Cerebellar nuclear complex (tissue), 1 donor: ENCODE measurements at regions not wholly inside any gene's neighbourhood (a gene's known extent, or its start where the extent isn't known, plus 50 kb on each side); places are given as distances from the start of the nearest gene placed in this dataset.

Experiments used
- DNase-seq, 2 experiments: peaks; one replicate each; lab custom pipeline; 2025; lab: John Stamatoyannopoulos, UW

- DNase-seq: no peak
Measured at GRCh38 chr9:20197976-20198685, 409.3 kb upstream of the SLC24A2 start.

- no peak for DNase-seq
Measured at GRCh38 chr9:20191228-20191840, 402.5 kb upstream of the SLC24A2 start.

- no peak for DNase-seq
Measured at GRCh38 chr9:20189871-20190270, 401.0 kb upstream of the SLC24A2 start.

GRCh38 chr9:20188616-20189369, 400.0 kb upstream of the SLC24A2 start:
- peak in 1 of 2 experiments; percentile 34 for DNase-seq

- no peak for DNase-seq
Measured at GRCh38 chr9:20187318-20187717, 398.5 kb upstream of the SLC24A2 start.

- DNase-seq: no peak
Measured at GRCh38 chr9:20186823-20187222, 398.0 kb upstream of the SLC24A2 start.

- no peak for DNase-seq
Measured at GRCh38 chr9:20186231-20186630, 397.4 kb upstream of the SLC24A2 start.

GRCh38 chr9:20184541-20184940, 395.7 kb upstream of the SLC24A2 start:
- DNase-seq: no peak

GRCh38 chr9:20178679-20179078, 389.8 kb upstream of the SLC24A2 start:
- no peak for DNase-seq

GRCh38 chr9:20178197-20178596, 389.4 kb upstream of the SLC24A2 start:
- no peak for DNase-seq

GRCh38 chr9:20170122-20170521, 381.3 kb upstream of the SLC24A2 start:
- no peak for DNase-seq

- DNase-seq: no peak
Measured at GRCh38 chr9:20152151-20152725, 363.4 kb upstream of the SLC24A2 start.

- no peak for DNase-seq
Measured at GRCh38 chr9:20148416-20148815, 359.6 kb upstream of the SLC24A2 start.

- DNase-seq: no peak
Measured at GRCh38 chr9:20144197-20144596, 355.4 kb upstream of the SLC24A2 start.

GRCh38 chr9:20139763-20140290, 351.0 kb upstream of the SLC24A2 start:
- DNase-seq: no peak

GRCh38 chr9:20138841-20139240, 350.0 kb upstream of the SLC24A2 start:
- DNase-seq: no peak

GRCh38 chr9:20138116-20138515, 349.3 kb upstream of the SLC24A2 start:
- DNase-seq: no peak

- DNase-seq: no peak
Measured at GRCh38 chr9:20137425-20137824, 348.6 kb upstream of the SLC24A2 start.

- DNase-seq: no peak
Measured at GRCh38 chr9:20135119-20135697, 346.4 kb upstream of the SLC24A2 start.

- DNase-seq: no peak
Measured at GRCh38 chr9:20125727-20126126, 336.9 kb upstream of the SLC24A2 start.

GRCh38 chr9:20119566-20119965, 330.7 kb upstream of the SLC24A2 start:
- no peak for DNase-seq

- DNase-seq: no peak
Measured at GRCh38 chr9:20117986-20118385, 329.1 kb upstream of the SLC24A2 start.
